ENCODE measurements at regions not wholly inside any gene's neighbourhood (a gene's known extent, or its start where the extent isn't known, plus 50 kb on each side); places are given as distances from the start of the nearest gene placed in this dataset.

DNA sequence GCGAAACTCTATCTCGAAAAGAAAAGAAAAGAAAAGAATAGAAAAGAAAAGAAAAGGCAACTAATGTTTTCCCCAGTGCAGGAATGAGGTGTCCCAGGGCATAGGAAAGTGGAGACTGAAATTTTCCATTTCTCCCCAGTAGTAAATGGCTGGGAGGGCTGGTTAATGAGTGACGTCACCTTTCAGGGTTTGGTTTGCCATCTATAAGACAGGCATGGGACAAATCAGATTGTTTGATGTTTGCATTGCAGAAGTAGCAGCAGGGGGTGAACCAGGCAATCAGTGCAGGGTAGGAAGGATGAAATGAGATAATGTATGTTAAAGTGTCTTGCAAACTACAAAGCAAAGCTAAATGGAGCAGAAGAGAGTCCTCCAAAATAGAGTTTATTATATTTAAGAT, 533.4 kb downstream of the PKHD1 start:
- H3K4me1 Mint-ChIP-seq, result no peaks in the 10 kb centered on the region
- H3K36me3 Mint-ChIP-seq (ENCODE audit: low read depth), result no peaks in the 10 kb centered on the region
- no peaks in the 10 kb centered on the region for H3K27me3 Mint-ChIP-seq (ENCODE audit: low read depth)
- no peak overlapping the region for H3K4me3 Mint-ChIP-seq
- no peak overlapping the region for H3K27ac Mint-ChIP-seq
- TF ChIP-seq CTCF (IDR thresholded peaks at IDR 0.05; ENCODE audit: unreplicated experiment in 3 of 3), result no peak
- no peaks in the 10 kb centered on the region for H3K9me3 Mint-ChIP-seq

DNA sequence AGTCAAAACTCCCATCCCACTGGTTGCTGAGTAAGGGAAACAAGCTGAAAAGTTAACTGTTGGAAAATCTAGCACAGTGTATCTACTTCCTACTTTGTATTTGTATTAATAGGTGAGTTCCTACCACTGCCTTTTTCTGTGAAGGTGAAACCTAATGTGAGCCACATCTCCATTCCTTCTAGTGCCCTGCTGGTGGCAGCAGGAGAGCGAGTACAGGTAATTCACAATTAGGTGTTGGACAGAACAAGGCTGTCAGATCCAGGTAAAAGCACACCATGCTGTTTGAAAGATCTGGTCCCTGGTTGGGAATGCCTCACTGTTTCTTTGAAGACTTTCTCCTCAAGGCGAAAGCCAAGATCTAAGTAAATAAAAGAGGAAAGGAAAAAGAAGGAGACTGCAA, 528.4 kb downstream of the PKHD1 start:
- Mint-ChIP-seq H3K4me1 (no peaks in the 10 kb centered on the region), H3K4me3 (no peak overlapping the region), H3K9me3 (no peaks in the 10 kb centered on the region), H3K27ac (no peak overlapping the region), H3K36me3 (ENCODE audit: low read depth) (no peaks in the 10 kb centered on the region), H3K27me3 (ENCODE audit: low read depth) (no peaks in the 10 kb centered on the region)
- TF ChIP-seq CTCF (IDR thresholded peaks at IDR 0.05; ENCODE audit: unreplicated experiment in 3 of 3), result no peak

DNA sequence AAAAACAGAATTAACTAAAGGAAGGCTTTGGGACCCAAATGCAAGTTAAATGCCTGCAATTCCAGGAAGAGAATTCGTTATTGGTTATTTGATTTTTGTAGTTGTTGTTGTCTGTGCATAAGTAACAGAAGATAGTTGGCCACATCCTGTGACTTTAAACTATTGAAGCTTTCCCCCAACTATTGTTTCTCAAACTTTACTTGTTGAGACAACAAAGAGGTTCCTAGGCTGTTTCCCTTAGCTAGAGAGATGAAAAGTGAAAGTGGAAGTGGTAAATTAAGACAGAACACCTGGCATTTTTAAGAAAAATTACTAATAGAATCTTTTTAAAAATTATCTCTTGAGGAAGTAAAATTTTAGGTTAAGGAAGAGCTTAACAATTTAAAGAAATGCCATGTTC, 525.2 kb downstream of the PKHD1 start:
- Mint-ChIP-seq H3K36me3 (ENCODE audit: low read depth) (no peaks in the 10 kb centered on the region), H3K4me3 (no peak overlapping the region), H3K9me3 (no peaks in the 10 kb centered on the region), H3K4me1 (no peaks in the 10 kb centered on the region), H3K27me3 (ENCODE audit: low read depth) (peaks cover 4% of the 10 kb centered on the region), H3K27ac (no peak overlapping the region)
- TF ChIP-seq CTCF (IDR thresholded peaks at IDR 0.05; ENCODE audit: unreplicated experiment in 3 of 3), result no peak

Data from nephron (organoid).